ENCODE measurements at regions not wholly inside any gene's neighbourhood (a gene's known extent, or its start where the extent isn't known, plus 50 kb on each side); places are given as distances from the start of the nearest gene placed in this dataset.

DNA sequence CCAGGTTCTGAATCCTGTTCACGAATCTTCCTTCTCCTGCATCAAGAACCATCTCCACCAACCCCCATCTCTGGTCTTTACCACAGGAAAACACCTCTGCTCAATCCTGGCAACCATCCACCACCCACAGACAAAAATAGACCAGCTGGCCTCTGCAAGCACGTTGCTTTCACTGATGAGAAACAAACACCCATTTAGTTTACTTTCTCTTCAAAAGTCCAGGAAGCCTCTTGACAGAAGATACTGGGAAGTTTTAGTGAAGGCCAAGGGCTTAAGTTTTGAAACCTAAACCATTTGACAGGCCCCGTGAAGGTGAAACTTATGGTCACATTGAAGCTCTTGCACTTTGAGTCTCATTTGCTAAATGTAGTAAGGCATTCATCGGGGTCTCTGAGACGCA is 122.6 kb upstream of the PPP2R5A start:
- TF ChIP-seq, protein P1, sequence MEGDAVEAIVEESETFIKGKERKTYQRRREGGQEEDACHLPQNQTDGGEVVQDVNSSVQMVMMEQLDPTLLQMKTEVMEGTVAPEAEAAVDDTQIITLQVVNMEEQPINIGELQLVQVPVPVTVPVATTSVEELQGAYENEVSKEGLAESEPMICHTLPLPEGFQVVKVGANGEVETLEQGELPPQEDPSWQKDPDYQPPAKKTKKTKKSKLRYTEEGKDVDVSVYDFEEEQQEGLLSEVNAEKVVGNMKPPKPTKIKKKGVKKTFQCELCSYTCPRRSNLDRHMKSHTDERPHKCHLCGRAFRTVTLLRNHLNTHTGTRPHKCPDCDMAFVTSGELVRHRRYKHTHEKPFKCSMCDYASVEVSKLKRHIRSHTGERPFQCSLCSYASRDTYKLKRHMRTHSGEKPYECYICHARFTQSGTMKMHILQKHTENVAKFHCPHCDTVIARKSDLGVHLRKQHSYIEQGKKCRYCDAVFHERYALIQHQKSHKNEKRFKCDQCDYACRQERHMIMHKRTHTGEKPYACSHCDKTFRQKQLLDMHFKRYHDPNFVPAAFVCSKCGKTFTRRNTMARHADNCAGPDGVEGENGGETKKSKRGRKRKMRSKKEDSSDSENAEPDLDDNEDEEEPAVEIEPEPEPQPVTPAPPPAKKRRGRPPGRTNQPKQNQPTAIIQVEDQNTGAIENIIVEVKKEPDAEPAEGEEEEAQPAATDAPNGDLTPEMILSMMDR (IDR thresholded peaks at IDR 0.05): no peak
- TF ChIP-seq POLR2AphosphoS5 (IDR thresholded peaks at IDR 0.05): peak in 1 of 2 donors; percentile 30
- TF ChIP-seq POLR2A (IDR thresholded peaks at IDR 0.05): no peak
